ENCODE measurements at regions not wholly inside any gene's neighbourhood (a gene's known extent, or its start where the extent isn't known, plus 50 kb on each side); places are given as distances from the start of the nearest gene placed in this dataset.

DNA sequence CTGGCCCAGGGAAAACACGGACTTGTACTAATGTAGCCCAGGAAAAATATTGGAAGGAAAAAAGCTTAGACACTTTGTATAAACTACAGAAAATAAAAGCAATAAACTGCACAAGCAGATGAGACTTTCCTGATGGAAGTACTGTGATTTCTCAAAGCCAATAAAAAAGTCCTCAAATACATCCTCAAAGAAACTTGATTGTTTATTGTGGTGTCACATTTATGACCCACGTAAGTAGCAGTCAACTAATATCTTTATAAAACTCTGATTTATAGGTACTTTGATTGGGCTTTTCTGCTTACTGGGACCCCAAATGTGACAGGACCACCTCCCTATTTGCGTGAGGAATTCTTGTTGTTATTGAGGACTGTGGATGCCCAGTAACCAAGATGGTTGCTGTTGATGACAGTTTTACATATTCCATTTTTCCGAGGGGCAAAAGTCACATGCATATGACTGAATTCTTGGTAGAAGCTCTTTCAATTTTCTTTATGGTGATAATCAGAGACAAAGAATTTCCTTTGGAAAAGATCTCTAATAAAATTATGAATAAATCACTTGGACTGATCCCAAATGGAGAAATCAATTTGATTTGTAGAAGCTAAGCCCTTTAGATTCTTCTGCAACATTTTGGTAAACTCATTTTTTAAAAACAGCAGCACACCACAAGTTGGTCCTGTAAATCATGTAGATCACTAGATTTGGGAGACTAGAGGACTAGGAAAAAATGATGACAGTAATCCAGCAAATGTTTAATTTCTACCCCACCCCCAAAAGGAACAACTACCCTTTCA is 159.0 kb upstream of the TSC22D2 start:
- H3K9me2 ChIP-seq (replicated peaks; ENCODE audit: insufficient read depth), result no peaks in the 10 kb centered on the region
- H4K20me1 ChIP-seq (ENCODE audit: insufficient read depth, poor library complexity, severe bottlenecking), result no peaks in the 10 kb centered on the region
- H3K36me3 ChIP-seq (replicated peaks; ENCODE audit: insufficient read depth, low read depth), result no peaks in the 10 kb centered on the region
- H3K4me3 ChIP-seq, result no peak overlapping the region
- no peaks in the 10 kb centered on the region for H3K9me3 ChIP-seq (ENCODE audit: low read depth)
- no peak for DNase-seq (ENCODE audit: low spot score)
- H3K79me2 ChIP-seq, result no peaks in the 10 kb centered on the region
- H3K27me3 ChIP-seq, result no peaks in the 10 kb centered on the region
- WGBS (ENCODE audit: low lambda C conversion rate, missing lambda C conversion rate), result 38% methylated on average over 4 of the region's 4 CpGs
- TF ChIP-seq EZH2 (IDR thresholded peaks at IDR 0.05; ENCODE audit: borderline replicate concordance) (no peak), EZH2phosphoT487 (IDR thresholded peaks at IDR 0.05; ENCODE audit: low read depth, severe bottlenecking, unreplicated experiment) (no peak)
- TF ChIP-seq, protein P1, sequence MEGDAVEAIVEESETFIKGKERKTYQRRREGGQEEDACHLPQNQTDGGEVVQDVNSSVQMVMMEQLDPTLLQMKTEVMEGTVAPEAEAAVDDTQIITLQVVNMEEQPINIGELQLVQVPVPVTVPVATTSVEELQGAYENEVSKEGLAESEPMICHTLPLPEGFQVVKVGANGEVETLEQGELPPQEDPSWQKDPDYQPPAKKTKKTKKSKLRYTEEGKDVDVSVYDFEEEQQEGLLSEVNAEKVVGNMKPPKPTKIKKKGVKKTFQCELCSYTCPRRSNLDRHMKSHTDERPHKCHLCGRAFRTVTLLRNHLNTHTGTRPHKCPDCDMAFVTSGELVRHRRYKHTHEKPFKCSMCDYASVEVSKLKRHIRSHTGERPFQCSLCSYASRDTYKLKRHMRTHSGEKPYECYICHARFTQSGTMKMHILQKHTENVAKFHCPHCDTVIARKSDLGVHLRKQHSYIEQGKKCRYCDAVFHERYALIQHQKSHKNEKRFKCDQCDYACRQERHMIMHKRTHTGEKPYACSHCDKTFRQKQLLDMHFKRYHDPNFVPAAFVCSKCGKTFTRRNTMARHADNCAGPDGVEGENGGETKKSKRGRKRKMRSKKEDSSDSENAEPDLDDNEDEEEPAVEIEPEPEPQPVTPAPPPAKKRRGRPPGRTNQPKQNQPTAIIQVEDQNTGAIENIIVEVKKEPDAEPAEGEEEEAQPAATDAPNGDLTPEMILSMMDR (IDR thresholded peaks at IDR 0.05; ENCODE audit: poor library complexity), result no peak
- peak overlapping the region; percentile 45 for H3K27ac ChIP-seq
- H3K4me2 ChIP-seq, result peak overlapping the region; percentile 45
- H2AFZ ChIP-seq, result peak overlapping the region; percentile 4
- peaks cover 33% of the 10 kb centered on the region for H3K4me1 ChIP-seq (ENCODE audit: insufficient read depth)

DNA sequence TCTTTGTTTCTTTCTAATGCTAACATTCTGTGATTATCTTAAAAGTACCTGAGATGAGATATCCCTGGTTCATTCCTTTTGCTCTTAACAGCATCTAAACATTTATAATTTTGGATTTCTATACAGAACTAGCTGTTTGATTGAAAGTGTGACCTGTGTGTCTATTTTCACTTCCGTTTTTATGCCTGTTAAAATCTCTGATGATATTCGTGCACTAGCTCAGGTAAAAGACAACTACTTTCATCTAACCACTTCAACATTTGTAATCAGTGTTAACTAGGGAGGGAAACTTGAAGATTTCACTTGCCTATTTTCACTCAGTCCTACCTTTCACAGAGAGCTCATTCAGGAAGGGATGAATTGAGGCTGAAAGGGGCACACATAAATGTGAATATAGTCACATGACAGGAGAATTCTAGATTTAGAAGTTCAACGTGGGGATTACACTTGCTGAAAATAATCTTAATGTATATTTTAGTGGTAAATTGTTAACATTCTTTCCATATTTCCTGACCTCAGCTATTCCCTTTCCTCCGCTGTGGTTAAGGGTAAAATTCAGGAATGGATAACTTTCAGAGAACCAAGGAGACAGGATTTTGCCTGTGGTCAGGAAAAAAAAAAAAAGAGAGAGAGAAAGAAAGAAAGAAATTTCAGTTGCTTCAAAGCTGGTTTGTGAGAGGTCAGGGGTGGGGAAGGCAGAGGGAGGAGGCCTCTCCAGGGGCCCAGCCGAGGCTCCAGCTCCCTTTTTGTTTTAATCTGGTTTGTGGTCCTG is 159.8 kb upstream of the TSC22D2 start:
- DNase-seq (ENCODE audit: low spot score), result no peak
- Histone ChIP-seq H3K79me2 (no peaks in the 10 kb centered on the region), H3K9me3 (ENCODE audit: low read depth) (no peaks in the 10 kb centered on the region), H3K27ac (peak overlapping the region; percentile 45), H3K4me3 (no peak overlapping the region), H3K4me1 (ENCODE audit: insufficient read depth) (peaks cover 33% of the 10 kb centered on the region), H4K20me1 (ENCODE audit: insufficient read depth, poor library complexity, severe bottlenecking) (no peaks in the 10 kb centered on the region), H3K4me2 (peak overlapping the region; percentile 45), H2AFZ (peak overlapping the region; percentile 4), H3K27me3 (no peaks in the 10 kb centered on the region), H3K36me3 (replicated peaks; ENCODE audit: insufficient read depth, low read depth) (no peaks in the 10 kb centered on the region), H3K9me2 (replicated peaks; ENCODE audit: insufficient read depth) (no peaks in the 10 kb centered on the region)
- 38% methylated on average over 5 of the region's 5 CpGs for WGBS (ENCODE audit: low lambda C conversion rate, missing lambda C conversion rate)
- TF ChIP-seq, protein P1 (IDR thresholded peaks at IDR 0.05; ENCODE audit: poor library complexity), result no peak
- TF ChIP-seq EZH2 (IDR thresholded peaks at IDR 0.05; ENCODE audit: borderline replicate concordance) (no peak), EZH2phosphoT487 (IDR thresholded peaks at IDR 0.05; ENCODE audit: low read depth, severe bottlenecking, unreplicated experiment) (no peak)

- Histone ChIP-seq H3K4me1 (ENCODE audit: insufficient read depth) (peaks cover 33% of the 10 kb centered on the region), H3K9me2 (replicated peaks; ENCODE audit: insufficient read depth) (no peaks in the 10 kb centered on the region), H3K4me3 (no peak overlapping the region), H2AFZ (no peak overlapping the region), H4K20me1 (ENCODE audit: insufficient read depth, poor library complexity, severe bottlenecking) (no peaks in the 10 kb centered on the region), H3K27me3 (no peaks in the 10 kb centered on the region), H3K9me3 (ENCODE audit: low read depth) (no peaks in the 10 kb centered on the region), H3K27ac (no peak overlapping the region), H3K36me3 (replicated peaks; ENCODE audit: insufficient read depth, low read depth) (no peaks in the 10 kb centered on the region), H3K4me2 (no peak overlapping the region), H3K79me2 (no peaks in the 10 kb centered on the region)
- WGBS (ENCODE audit: low lambda C conversion rate, missing lambda C conversion rate), result over 99% methylated on average over 6 of the region's 6 CpGs
- DNase-seq (ENCODE audit: low spot score), result no peak
- TF ChIP-seq EZH2 (IDR thresholded peaks at IDR 0.05; ENCODE audit: borderline replicate concordance) (no peak), EZH2phosphoT487 (IDR thresholded peaks at IDR 0.05; ENCODE audit: low read depth, severe bottlenecking, unreplicated experiment) (no peak)
- TF ChIP-seq, protein P1 (IDR thresholded peaks at IDR 0.05; ENCODE audit: poor library complexity), result no peak
Observed at GRCh38 chr3:150247441-150247840, 160.7 kb upstream of the TSC22D2 start.

Data from hepatocyte (in vitro differentiated cells).